A549 (cell line): ENCODE measurements at regions not wholly inside any gene's neighbourhood (a gene's known extent, or its start where the extent isn't known, plus 50 kb on each side); places are given as distances from the start of the nearest gene placed in this dataset.
A peak's percentile ranks its signal among the peaks of the same experiment; 100 is the strongest.

Source experiments
- ATAC-seq, 2 experiments: fragments of 200-7000 bp in 1 of 2; fragments of >200 bp in 1 of 2; cut with Nextera tagmentation in 1 of 2; cut with Tn5 transposase in 1 of 2; 3 replicates each; pipeline versions ENCODE4 v1.8.0 to v1.9.1; 2018 to 2020; ENCODE audit warnings: mild to moderate bottlenecking in 1 of 2, moderate library complexity in 1 of 2
- CTCF ChIA-PET: fragments of 300-600 bp; sonication (Branson Sonifier 250); formaldehyde crosslinking; extraction: SDS; loops from one replicate; lab custom pipeline; 2021; ENCODE audit warnings: antibody characterized with exemption, inconsistent platforms; lab: Yijun Ruan, JAX
- POLR2A ChIA-PET: fragments of 350-600 bp; formaldehyde crosslinking; extraction: SDS; loops from one replicate; lab custom pipeline; 2021; ENCODE audit warnings: antibody characterized with exemption, inconsistent platforms; lab: Yijun Ruan, JAX
- DNase-seq, 2 experiments: peaks; one replicate each; pipeline versions ENCODE4 v3.0.0 to v3.0.0-alpha.2; 2011 to 2016; ENCODE audit warnings: low read depth in 1 of 2, low spot score in 1 of 2
- FAIRE-seq: peaks from 2 replicates; lab custom pipeline; 2011; peaks lifted over from hg19 to GRCh38; lab: Jason Lieb, UNC
- H3K27ac ChIP-seq, 2 experiments: fragments of >200 bp; sonication (Bioruptor Twin); formaldehyde crosslinking; 3 replicates each; pipeline ENCODE4 v1.5.1; 2016 to 2017
- H3K4me1 ChIP-seq: fragments of >200 bp; sonication (Bioruptor Twin); formaldehyde crosslinking; 3 replicates; pipeline ENCODE4 v1.6.1; 2016
- H3K4me2 ChIP-seq: fragments of >200 bp; sonication (Bioruptor Twin); formaldehyde crosslinking; 3 replicates; pipeline ENCODE4 v1.6.1; 2016
- H3K4me3 ChIP-seq: fragments of >200 bp; sonication (Bioruptor Twin); formaldehyde crosslinking; 3 replicates; pipeline ENCODE4 v1.5.1; 2016
- H3K9me3 ChIP-seq: fragments of >200 bp; sonication (Bioruptor Twin); formaldehyde crosslinking; 3 replicates; pipeline ENCODE4 v1.6.1; 2016
- BHLHE40 ChIP-seq: IDR thresholded peaks from 2 replicates; pipeline ENCODE4 v1.6.1; 2012; ENCODE audit warnings: low read depth, low read length, inconsistent platforms
- CBX8 ChIP-seq: fragments of 200-600 bp; sonication (generic); IDR thresholded peaks from 2 replicates; pipeline ENCODE4 v1.6.1; 2016
- EHF ChIP-seq: fragments of 250-450 bp; sonication (Bioruptor Pico); IDR thresholded peaks from 2 replicates; pipeline ENCODE4 v1.5.0; 2020; ENCODE audit warnings: mild to moderate bottlenecking
- ELK1 ChIP-seq: fragments of 150-350 bp; IDR thresholded peaks from 2 replicates; pipeline ENCODE4 v1.6.1; 2014; ENCODE audit warnings: low read depth, mild to moderate bottlenecking, low read length
- EP300 ChIP-seq, 2 experiments: fragments of >200 bp; sonication (Bioruptor Twin); formaldehyde crosslinking; IDR thresholded peaks; 2 replicates in 1 of 2; 3 replicates in 1 of 2; pipeline ENCODE4 v1.6.1; 2016 to 2017
- FOSB ChIP-seq: fragments of 250-450 bp; sonication (Bioruptor Pico); IDR thresholded peaks from 2 replicates; pipeline ENCODE4 v1.5.0; 2020; ENCODE audit warnings: mild to moderate bottlenecking, moderate library complexity
- FOXS1 ChIP-seq: fragments of 250-450 bp; sonication (Bioruptor Pico); IDR thresholded peaks from 2 replicates; pipeline ENCODE4 v1.5.0; 2020; ENCODE audit warnings: mild to moderate bottlenecking, moderate library complexity
- HES2 ChIP-seq: fragments of >200 bp; sonication (Bioruptor Twin); formaldehyde crosslinking; IDR thresholded peaks from 2 replicates; pipeline ENCODE4 v1.6.1; 2016
- HOXB13 ChIP-seq: fragments of 250-450 bp; sonication (Bioruptor Pico); IDR thresholded peaks from 2 replicates; pipeline ENCODE4 v1.5.0; 2020; ENCODE audit warnings: low read depth, mild to moderate bottlenecking, moderate library complexity
- HOXB5 ChIP-seq: fragments of 250-450 bp; sonication (Bioruptor Pico); IDR thresholded peaks from 2 replicates; pipeline ENCODE4 v1.5.0; 2020; ENCODE audit warnings: mild to moderate bottlenecking, moderate library complexity
- KDM1A ChIP-seq: fragments of 200-600 bp; sonication (generic); IDR thresholded peaks from 2 replicates; pipeline ENCODE4 v1.6.1; 2016; ENCODE audit warnings: low read depth, mild to moderate bottlenecking
- KDM5A ChIP-seq: fragments of 200-600 bp; sonication (generic); IDR thresholded peaks from 2 replicates; pipeline ENCODE4 v1.6.1; 2016; ENCODE audit warnings: antibody characterized with exemption, mild to moderate bottlenecking
- MAFK ChIP-seq: fragments of 450-650 bp; IDR thresholded peaks from 2 replicates; pipeline ENCODE4 v1.6.1; 2014; ENCODE audit not compliant: partially characterized antibody
- MAX ChIP-seq: IDR thresholded peaks from 2 replicates; pipeline ENCODE4 v1.6.1; 2012
- MAZ ChIP-seq: fragments of 150-350 bp; IDR thresholded peaks from 2 replicates; pipeline ENCODE4 v1.6.1; 2014; ENCODE audit warnings: antibody characterized with exemption, low read depth, low read length, borderline replicate concordance
- NR3C1 ChIP-seq: fragments of >200 bp; sonication (Bioruptor Twin); formaldehyde crosslinking; IDR thresholded peaks from 3 replicates; pipeline ENCODE4 v1.6.1; 2017
- POLR2A ChIP-seq: IDR thresholded peaks from 2 replicates; pipeline ENCODE4 v1.6.1; 2012; ENCODE audit warnings: mild to moderate bottlenecking, low read length
- POLR2AphosphoS2 ChIP-seq: conservative IDR thresholded peaks from 2 replicates; pipeline ENCODE4 v1.6.1; 2012; ENCODE audit warnings: low read length, improper control_type of control experiment, inconsistent platforms
- TFCP2L1 ChIP-seq: fragments of 250-450 bp; sonication (Bioruptor Pico); IDR thresholded peaks from 2 replicates; pipeline ENCODE4 v1.5.0; 2021; ENCODE audit warnings: mild to moderate bottlenecking
- ZNF302 ChIP-seq: fragments of 250-450 bp; sonication (Bioruptor Pico); IDR thresholded peaks from 2 replicates; pipeline ENCODE4 v1.9.0; 2021; ENCODE audit warnings: inconsistent platforms, mild to moderate bottlenecking, moderate library complexity
- WGBS: methylation state at CpG from one replicate; pipeline ENCODE4 v1.1.6; 2017; ENCODE audit errors: missing lambda C conversion rate; 5-methylcytosine and 5-hydroxymethylcytosine counted together
- TF ChIP-seq, protein P1 (sequence below): fragments of 450-650 bp; IDR thresholded peaks from 2 replicates; pipeline ENCODE4 v1.6.1; 2014; ENCODE audit warnings: antibody characterized with exemption

DNA sequence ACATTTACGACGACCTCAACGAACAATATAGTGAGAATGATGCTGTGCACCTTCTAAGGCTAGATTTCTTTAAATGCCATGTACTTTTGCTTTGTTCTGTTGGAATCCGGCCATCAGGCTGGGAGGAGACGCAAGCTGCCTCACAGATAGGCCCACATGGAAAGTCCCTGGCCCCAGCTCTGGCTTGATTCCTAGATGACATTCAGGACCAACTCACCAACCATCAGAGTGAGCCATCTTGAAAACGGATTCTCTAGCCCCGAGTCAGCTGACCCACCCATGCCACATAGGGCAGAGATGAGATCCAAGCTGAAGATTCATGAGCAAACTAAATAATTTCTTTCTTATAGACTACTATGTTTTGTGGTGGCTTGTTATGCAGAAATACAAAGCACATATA, 164.4 kb downstream of the ZNF281 start:
- CTCF ChIA-PET = interaction anchor here (0.7 to 1.7 kb wide), 4 partner anchors 9 to 91 kb away, joined by 3 to 8 read pairs (median 4); no protein-coding TSS in a partner anchor
- Histone ChIP-seq H3K4me2 (0 out of 3 replicates have a peak overlapping the region, but pooled peaks have one; percentile 5), H3K27ac (no peak overlapping the region), H3K4me3 (no peak overlapping the region), H3K9me3 (no peaks in the 10 kb centered on the region), H3K4me1 (no peaks in the 10 kb centered on the region)
- DNase-seq = peak in 1 of 2 experiments; percentile 38
- no peak for FAIRE-seq
- TF ChIP-seq MAX (no peak), POLR2AphosphoS2 (no peak), MAZ (no peak)
- TF ChIP-seq, protein P1, sequence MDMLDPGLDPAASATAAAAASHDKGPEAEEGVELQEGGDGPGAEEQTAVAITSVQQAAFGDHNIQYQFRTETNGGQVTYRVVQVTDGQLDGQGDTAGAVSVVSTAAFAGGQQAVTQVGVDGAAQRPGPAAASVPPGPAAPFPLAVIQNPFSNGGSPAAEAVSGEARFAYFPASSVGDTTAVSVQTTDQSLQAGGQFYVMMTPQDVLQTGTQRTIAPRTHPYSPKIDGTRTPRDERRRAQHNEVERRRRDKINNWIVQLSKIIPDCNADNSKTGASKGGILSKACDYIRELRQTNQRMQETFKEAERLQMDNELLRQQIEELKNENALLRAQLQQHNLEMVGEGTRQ = peak; percentile 14; the same call in 1 of the 2 replicates
- TF ChIP-seq, all 56 proteins: peak for 1
- ATAC-seq = peak; percentile 19 to 74; a peak in 3 of 6 replicates
- WGBS = 51% methylated on average over 7 of the region's 7 CpGs
- POLR2A ChIA-PET = no interaction called here

DNA sequence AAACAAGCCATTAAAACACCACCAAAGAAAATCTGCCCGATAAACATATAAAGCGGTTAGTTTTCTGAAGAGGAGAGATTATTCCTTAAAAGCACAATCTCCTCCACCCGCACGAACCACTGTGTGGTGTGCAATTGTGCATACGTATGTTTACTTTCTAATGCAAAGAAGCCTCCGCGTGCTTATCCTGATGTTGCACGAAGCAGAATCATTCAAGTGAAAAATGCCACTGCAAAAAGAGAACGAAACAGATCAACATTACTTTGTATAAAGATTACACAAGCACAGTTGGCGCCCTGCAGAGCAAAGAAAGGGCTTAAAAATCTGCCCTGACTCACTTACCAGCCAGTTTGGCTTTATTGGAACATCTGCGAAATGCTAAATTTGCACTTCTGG, 166.8 kb downstream of the ZNF281 start:
- WGBS = 85% methylated on average over 11 of the region's 11 CpGs
- Histone ChIP-seq H3K4me1 (no peaks in the 10 kb centered on the region), H3K4me3 (no peak overlapping the region)
- POLR2A ChIA-PET = no interaction called here
- no peak for TF ChIP-seq FOSB (CRISPR knock-in tag)
- no peak for TF ChIP-seq HOXB5
- TF ChIP-seq ZNF302 (CRISPR knock-in tag) = no peak
- TF ChIP-seq MAX = no peak
- no peak for TF ChIP-seq EP300 (IDR thresholded peaks at IDR 0.05)
- no peak for TF ChIP-seq HOXB13 (CRISPR knock-in tag)
- TF ChIP-seq EHF (CRISPR knock-in tag) = no peak
- TF ChIP-seq POLR2A = no peak
- TF ChIP-seq NR3C1 = no peak
- TF ChIP-seq BHLHE40 = no peak
- no peak for TF ChIP-seq FOXS1 (CRISPR knock-in tag)
- no peak for TF ChIP-seq ELK1
- TF ChIP-seq, all 56 proteins: peak for 0
- ATAC-seq (no peak), DNase-seq (no peak), FAIRE-seq (no peak)
- Histone ChIP-seq H3K4me2 (no peak overlapping the region), H3K9me3 (no peaks in the 10 kb centered on the region), H3K27ac (no peak overlapping the region)
- CTCF ChIA-PET = interaction anchor here (0.6 to 0.7 kb wide), 3 partner anchors 9 to 112 kb away, joined by 3 to 5 read pairs (median 3); no protein-coding TSS in a partner anchor

GRCh38 chr1:200242110-200243041, 167.5 kb downstream of the ZNF281 start:
- 87% methylated on average over 15 of the region's 15 CpGs for WGBS

More at GRCh38 chr1:200242110-200243041, 167.5 kb downstream of the ZNF281 start:
- no peak overlapping the region for H3K4me3 ChIP-seq
- ATAC-seq (no peak), DNase-seq (no peak), FAIRE-seq (no peak)
- no peaks in the 10 kb centered on the region for H3K4me1 ChIP-seq
- CTCF ChIA-PET = interaction anchor here (0.6 to 0.7 kb wide), 3 partner anchors 9 to 112 kb away, joined by 3 to 5 read pairs (median 3); no protein-coding TSS in a partner anchor
- POLR2A ChIA-PET = no interaction called here
- H3K4me2 ChIP-seq = no peak overlapping the region
- no peak for TF ChIP-seq CBX8
- TF ChIP-seq KDM1A = no peak
- TF ChIP-seq MAX = no peak
- no peak for TF ChIP-seq TFCP2L1 (CRISPR knock-in tag)
- TF ChIP-seq MAFK = no peak
- TF ChIP-seq KDM5A = no peak
- TF ChIP-seq HES2 = no peak
- no peak for TF ChIP-seq NR3C1
- TF ChIP-seq, all 56 proteins: peak for 0
- Histone ChIP-seq H3K9me3 (no peaks in the 10 kb centered on the region), H3K27ac (no peak overlapping the region)
